ENCODE measurements at regions not wholly inside any gene's neighbourhood (a gene's known extent, or its start where the extent isn't known, plus 50 kb on each side); places are given as distances from the start of the nearest gene placed in this dataset.

- H3K27ac ChIP-seq: no peak overlapping the region
- H3K4me1 ChIP-seq (replicated peaks): no peaks in the 10 kb centered on the region
- no peaks in the 10 kb centered on the region for H3K36me3 ChIP-seq
- H3K4me3 ChIP-seq: no peak overlapping the region
- intact Hi-C loops (cut with DNase I): no loop called here
- no peaks in the 10 kb centered on the region for H3K9me3 ChIP-seq
- WGBS: 71% methylated on average over 1 of the region's 1 CpG
- no peak for DNase-seq (ENCODE audit: low spot score)
- TF ChIP-seq POLR2AphosphoS5 (IDR thresholded peaks at IDR 0.05) (no peak), POLR2A (IDR thresholded peaks at IDR 0.05) (no peak), CTCF (IDR thresholded peaks at IDR 0.05) (no peak)
- H3K27me3 ChIP-seq (replicated peaks; ENCODE audit: insufficient read depth): no peaks in the 10 kb centered on the region
Observed at GRCh38 chr9:115283395-115283794, 165.4 kb upstream of the TNC start.

- intact Hi-C loops (cut with DNase I): no loop called here
- Histone ChIP-seq H3K4me1 (replicated peaks) (no peaks in the 10 kb centered on the region), H3K9me3 (no peaks in the 10 kb centered on the region), H3K27me3 (replicated peaks; ENCODE audit: insufficient read depth) (no peaks in the 10 kb centered on the region), H3K36me3 (no peaks in the 10 kb centered on the region), H3K27ac (no peak overlapping the region), H3K4me3 (no peak overlapping the region)
- TF ChIP-seq POLR2AphosphoS5 (IDR thresholded peaks at IDR 0.05): no peak
- TF ChIP-seq POLR2A (IDR thresholded peaks at IDR 0.05): no peak
- no peak for TF ChIP-seq CTCF (IDR thresholded peaks at IDR 0.05)
- no peak for DNase-seq (ENCODE audit: low spot score)
Observed at GRCh38 chr9:115285836-115286235, 167.9 kb upstream of the TNC start.

- intact Hi-C loops (cut with DNase I): no loop called here
- WGBS: 97% methylated on average over 1 of the region's 1 CpG
- no peak for DNase-seq (ENCODE audit: low spot score)
Observed at GRCh38 chr9:115286411-115286810, 168.5 kb upstream of the TNC start.

GRCh38 chr9:115289757-115290208, 171.8 kb upstream of the TNC start:
- DNase-seq (ENCODE audit: low spot score): no peak
- Histone ChIP-seq H3K9me3 (no peaks in the 10 kb centered on the region), H3K36me3 (no peaks in the 10 kb centered on the region), H3K27me3 (replicated peaks; ENCODE audit: insufficient read depth) (no peaks in the 10 kb centered on the region), H3K4me1 (replicated peaks) (no peaks in the 10 kb centered on the region), H3K27ac (no peak overlapping the region), H3K4me3 (no peak overlapping the region)
- intact Hi-C loops (cut with DNase I): no loop called here
- TF ChIP-seq POLR2A (IDR thresholded peaks at IDR 0.05) (no peak), POLR2AphosphoS5 (IDR thresholded peaks at IDR 0.05) (no peak), CTCF (IDR thresholded peaks at IDR 0.05) (no peak)
- WGBS: 95% methylated on average over 1 of the region's 1 CpG

More at GRCh38 chr9:115286411-115286810, 168.5 kb upstream of the TNC start:
- Histone ChIP-seq H3K9me3 (no peaks in the 10 kb centered on the region), H3K27me3 (replicated peaks; ENCODE audit: insufficient read depth) (no peaks in the 10 kb centered on the region), H3K4me3 (no peak overlapping the region), H3K27ac (no peak overlapping the region), H3K36me3 (no peaks in the 10 kb centered on the region), H3K4me1 (replicated peaks) (no peaks in the 10 kb centered on the region)
- TF ChIP-seq CTCF (IDR thresholded peaks at IDR 0.05) (no peak), POLR2AphosphoS5 (IDR thresholded peaks at IDR 0.05) (no peak), POLR2A (IDR thresholded peaks at IDR 0.05) (no peak)

GRCh38 chr9:115291841-115292240, 173.9 kb upstream of the TNC start:
- H3K4me1 ChIP-seq (replicated peaks): no peaks in the 10 kb centered on the region
- no peak overlapping the region for H3K27ac ChIP-seq
- intact Hi-C loops (cut with DNase I): no loop called here
- no peaks in the 10 kb centered on the region for H3K9me3 ChIP-seq
- H3K4me3 ChIP-seq: no peak overlapping the region
- H3K36me3 ChIP-seq: no peaks in the 10 kb centered on the region
- WGBS: 27% methylated on average over 3 of the region's 3 CpGs
- TF ChIP-seq CTCF (IDR thresholded peaks at IDR 0.05) (no peak), POLR2AphosphoS5 (IDR thresholded peaks at IDR 0.05) (peak; percentile 34)
- H3K27me3 ChIP-seq (replicated peaks; ENCODE audit: insufficient read depth): no peaks in the 10 kb centered on the region
- DNase-seq (ENCODE audit: low spot score): peak; percentile 63

All from prostate gland (tissue), 2 donors.